ENCODE measurements at regions not wholly inside any gene's neighbourhood (a gene's known extent, or its start where the extent isn't known, plus 50 kb on each side); places are given as distances from the start of the nearest gene placed in this dataset.

DNA sequence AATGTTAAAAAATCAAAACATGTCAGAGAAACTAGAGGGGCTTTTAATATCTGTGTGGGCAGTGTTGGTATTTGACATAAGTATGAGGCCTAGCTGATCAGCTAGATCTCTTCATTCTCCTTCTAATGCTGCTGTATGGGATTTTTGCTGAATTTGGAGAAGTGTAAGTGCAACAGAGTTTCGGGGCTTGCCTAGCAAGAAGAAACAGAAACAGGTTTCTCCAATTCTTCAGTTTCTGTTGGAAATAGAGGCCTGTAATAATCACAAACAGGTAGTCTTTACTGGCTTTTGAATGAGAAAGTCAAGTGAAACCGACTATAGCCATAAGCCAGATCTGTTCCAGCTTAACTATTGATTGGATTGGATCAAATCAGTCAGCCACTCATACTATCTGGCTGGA, 96.4 kb upstream of the PCLO start:
- no peak overlapping the region for H3K27ac ChIP-seq (ENCODE audit: insufficient read length, low read depth, low read length)
- no peaks in the 10 kb centered on the region for H3K27me3 ChIP-seq (ENCODE audit: insufficient read depth, low read length)
- no peaks in the 10 kb centered on the region for H4K20me1 ChIP-seq (ENCODE audit: control insufficient read depth, insufficient read depth, insufficient read length)
- no peaks in the 10 kb centered on the region for H3K36me3 Mint-ChIP-seq (ENCODE audit: insufficient read depth in 1 of 3, low read depth in 3 of 3)
- no peak overlapping the region for H4K91ac ChIP-seq (ENCODE audit: insufficient read length, low read depth, low read length)
- no peak overlapping the region for H2AFZ ChIP-seq (ENCODE audit: low read length)
- no peak overlapping the region for H3K4me3 Mint-ChIP-seq
- H3K4ac ChIP-seq (ENCODE audit: low read depth, low read length): no peak overlapping the region
- no peaks in the 10 kb centered on the region for H3K9me3 ChIP-seq (ENCODE audit: control insufficient read depth, low read depth, low read length)
- no peak overlapping the region for H4K5ac ChIP-seq (ENCODE audit: insufficient read length, low read depth, low read length)
- no peak overlapping the region for H3K14ac ChIP-seq (ENCODE audit: insufficient read depth, low read length)
- TF ChIP-seq, protein P1, sequence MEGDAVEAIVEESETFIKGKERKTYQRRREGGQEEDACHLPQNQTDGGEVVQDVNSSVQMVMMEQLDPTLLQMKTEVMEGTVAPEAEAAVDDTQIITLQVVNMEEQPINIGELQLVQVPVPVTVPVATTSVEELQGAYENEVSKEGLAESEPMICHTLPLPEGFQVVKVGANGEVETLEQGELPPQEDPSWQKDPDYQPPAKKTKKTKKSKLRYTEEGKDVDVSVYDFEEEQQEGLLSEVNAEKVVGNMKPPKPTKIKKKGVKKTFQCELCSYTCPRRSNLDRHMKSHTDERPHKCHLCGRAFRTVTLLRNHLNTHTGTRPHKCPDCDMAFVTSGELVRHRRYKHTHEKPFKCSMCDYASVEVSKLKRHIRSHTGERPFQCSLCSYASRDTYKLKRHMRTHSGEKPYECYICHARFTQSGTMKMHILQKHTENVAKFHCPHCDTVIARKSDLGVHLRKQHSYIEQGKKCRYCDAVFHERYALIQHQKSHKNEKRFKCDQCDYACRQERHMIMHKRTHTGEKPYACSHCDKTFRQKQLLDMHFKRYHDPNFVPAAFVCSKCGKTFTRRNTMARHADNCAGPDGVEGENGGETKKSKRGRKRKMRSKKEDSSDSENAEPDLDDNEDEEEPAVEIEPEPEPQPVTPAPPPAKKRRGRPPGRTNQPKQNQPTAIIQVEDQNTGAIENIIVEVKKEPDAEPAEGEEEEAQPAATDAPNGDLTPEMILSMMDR (conservative IDR thresholded peaks at IDR 0.05): no peak
- no peaks in the 10 kb centered on the region for H3K27me3 Mint-ChIP-seq (ENCODE audit: low read depth)
- H3K79me2 ChIP-seq (ENCODE audit: insufficient read depth, low read length): no peaks in the 10 kb centered on the region
- H2BK5ac ChIP-seq (ENCODE audit: insufficient read length, low read length): no peak overlapping the region
- no peak overlapping the region; a peak in 1 of 7 replicates for H3K27ac Mint-ChIP-seq
- no peak overlapping the region for H3K4me2 ChIP-seq (ENCODE audit: insufficient read depth, insufficient read length, low read length)
- no peaks in the 10 kb centered on the region for H3K23me2 ChIP-seq (ENCODE audit: insufficient read length, low read depth, low read length, poor library complexity, severe bottlenecking)
- H2BK12ac ChIP-seq (ENCODE audit: insufficient read length, low read depth, low read length): no peak overlapping the region
- no peak for DNase-seq
- no peaks in the 10 kb centered on the region for H3K4me1 Mint-ChIP-seq
- H3K23ac ChIP-seq (ENCODE audit: insufficient read length, low read depth, low read length): no peak overlapping the region
- no peak overlapping the region for H2BK120ac ChIP-seq (ENCODE audit: low read depth, low read length, poor library complexity, severe bottlenecking)
- no peaks in the 10 kb centered on the region for H3K9me3 Mint-ChIP-seq
- H3K56ac ChIP-seq (ENCODE audit: insufficient read length, low read depth, low read length): no peak overlapping the region
- no peak overlapping the region for H2BK20ac ChIP-seq (ENCODE audit: low read depth, low read length, poor library complexity, severe bottlenecking)
- no peaks in the 10 kb centered on the region for H3K79me1 ChIP-seq (ENCODE audit: insufficient read depth, low read depth, low read length, poor library complexity, severe bottlenecking)
- no peak overlapping the region for H2BK15ac ChIP-seq (ENCODE audit: low read depth, low read length)
- H3K9ac ChIP-seq (ENCODE audit: extremely low read depth, insufficient read length, low read length): no peak overlapping the region
- no peak overlapping the region for H2AK5ac ChIP-seq (ENCODE audit: insufficient read length, low read length)
- no peaks in the 10 kb centered on the region for H3K4me1 ChIP-seq (ENCODE audit: insufficient read depth, low read length)
- no peak overlapping the region for H3T11ph ChIP-seq (ENCODE audit: low read length)
- no peak overlapping the region for H3K18ac ChIP-seq (ENCODE audit: insufficient read length, low read depth, low read length)
- no peak overlapping the region for H4K8ac ChIP-seq (replicated peaks; ENCODE audit: insufficient read length, low read depth, low read length)
- no CpG with 5 or more reads among the region's 2 CpGs for WGBS (ENCODE audit: extremely low coverage, insufficient read length, low lambda C conversion rate)

Data from H9 (cell line).